AG20443 (cell line): ENCODE measurements at regions not wholly inside any gene's neighbourhood (a gene's known extent, or its start where the extent isn't known, plus 50 kb on each side); places are given as distances from the start of the nearest gene placed in this dataset.

Experiments used
- DNase-seq: peaks from one replicate; pipeline ENCODE4 v3.0.0; 2012; ENCODE audit warnings: low spot score, mixed read lengths

- no peak for DNase-seq
Observed at GRCh38 chr12:125271892-125272291, 206.7 kb downstream of the AACS start.

- DNase-seq = no peak
Observed at GRCh38 chr12:125272383-125272933, 207.2 kb downstream of the AACS start.

DNA sequence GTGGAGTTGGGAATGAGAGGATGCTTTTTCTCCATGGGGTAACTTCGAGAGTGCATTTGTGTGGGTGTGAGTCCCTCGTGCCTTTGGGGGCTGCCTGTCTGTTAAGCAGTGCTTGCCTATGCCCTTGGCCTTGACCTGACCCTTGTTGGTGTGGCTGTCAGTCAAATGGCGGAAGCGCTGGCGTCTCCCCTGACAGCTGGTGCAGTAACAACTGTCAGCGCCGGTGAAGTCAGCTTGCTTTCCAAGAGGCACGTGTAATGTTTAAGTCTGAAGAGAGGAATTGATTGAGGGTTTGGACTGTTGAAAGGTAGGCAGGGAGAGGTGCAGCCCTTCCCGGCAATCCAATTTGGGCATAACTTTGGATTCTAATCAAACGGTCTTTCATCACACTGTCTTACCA lies 211.3 kb downstream of the AACS start:
- DNase-seq = no peak

DNA sequence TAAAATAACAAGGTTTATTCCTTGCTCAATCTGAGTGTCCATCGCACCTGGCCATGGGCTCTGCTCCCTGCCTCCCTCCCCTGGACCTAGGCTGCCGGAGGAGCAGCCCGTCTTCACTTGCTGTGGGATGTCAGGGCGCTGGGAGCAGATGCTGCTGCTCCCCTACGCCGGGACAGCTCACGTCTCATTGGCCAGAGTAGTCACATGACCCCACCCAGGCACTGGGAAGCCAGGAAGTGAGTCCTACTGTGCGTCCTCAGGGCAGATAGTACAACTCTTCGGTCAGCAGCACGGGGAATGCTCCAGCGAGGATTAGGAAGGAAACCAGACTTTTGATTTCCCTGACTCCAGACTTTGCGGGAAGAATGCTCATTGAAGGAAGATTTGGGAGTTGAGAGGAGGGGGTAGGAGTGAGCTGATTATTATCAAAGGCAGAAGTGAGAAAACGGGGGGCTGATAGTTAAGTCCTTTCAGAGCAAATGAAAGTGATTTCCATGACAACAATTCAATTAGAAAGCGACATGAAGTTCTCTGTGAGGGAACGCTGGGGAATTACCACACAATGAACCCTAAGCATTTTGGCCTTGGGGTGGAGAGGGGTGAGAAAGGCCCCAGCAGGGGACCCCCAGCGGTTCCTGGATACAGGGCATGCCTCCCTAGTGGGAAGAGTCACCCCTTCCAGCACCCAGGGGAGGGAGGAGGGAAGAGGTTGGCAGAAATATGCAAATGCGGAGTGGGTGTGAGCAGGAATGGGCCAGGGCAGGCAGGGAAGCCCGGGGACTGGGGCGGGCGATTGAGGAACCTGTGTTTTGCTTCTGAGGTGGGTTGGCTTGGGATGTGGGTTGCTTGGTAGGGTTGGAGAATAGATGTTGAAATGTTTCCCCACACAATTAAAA lies 215.5 kb downstream of the AACS start:
- DNase-seq = no peak

- DNase-seq = no peak
Observed at GRCh38 chr12:125282921-125283320, 217.7 kb downstream of the AACS start.

- DNase-seq = no peak
Observed at GRCh38 chr12:125283521-125283920, 218.3 kb downstream of the AACS start.

DNA sequence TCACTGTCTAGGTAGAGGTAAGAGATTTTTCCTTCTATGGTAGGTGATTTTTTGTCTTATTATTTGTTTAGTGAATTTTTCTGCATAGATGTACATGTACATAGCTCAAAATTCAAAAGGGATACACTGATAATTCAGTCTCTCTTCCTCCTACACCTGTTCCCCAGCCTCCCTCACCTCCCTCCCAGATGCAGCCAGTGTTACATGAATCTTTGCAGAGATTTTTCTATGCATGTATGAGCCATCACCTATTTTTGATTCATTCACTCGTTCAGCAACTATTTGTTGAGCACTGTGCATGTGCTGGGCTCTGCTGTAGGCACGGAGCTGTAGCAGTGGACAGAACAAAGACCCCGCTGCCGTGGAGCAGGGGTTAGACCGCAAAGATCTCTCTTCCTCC lies 218.9 kb downstream of the AACS start:
- DNase-seq = no peak

DNA sequence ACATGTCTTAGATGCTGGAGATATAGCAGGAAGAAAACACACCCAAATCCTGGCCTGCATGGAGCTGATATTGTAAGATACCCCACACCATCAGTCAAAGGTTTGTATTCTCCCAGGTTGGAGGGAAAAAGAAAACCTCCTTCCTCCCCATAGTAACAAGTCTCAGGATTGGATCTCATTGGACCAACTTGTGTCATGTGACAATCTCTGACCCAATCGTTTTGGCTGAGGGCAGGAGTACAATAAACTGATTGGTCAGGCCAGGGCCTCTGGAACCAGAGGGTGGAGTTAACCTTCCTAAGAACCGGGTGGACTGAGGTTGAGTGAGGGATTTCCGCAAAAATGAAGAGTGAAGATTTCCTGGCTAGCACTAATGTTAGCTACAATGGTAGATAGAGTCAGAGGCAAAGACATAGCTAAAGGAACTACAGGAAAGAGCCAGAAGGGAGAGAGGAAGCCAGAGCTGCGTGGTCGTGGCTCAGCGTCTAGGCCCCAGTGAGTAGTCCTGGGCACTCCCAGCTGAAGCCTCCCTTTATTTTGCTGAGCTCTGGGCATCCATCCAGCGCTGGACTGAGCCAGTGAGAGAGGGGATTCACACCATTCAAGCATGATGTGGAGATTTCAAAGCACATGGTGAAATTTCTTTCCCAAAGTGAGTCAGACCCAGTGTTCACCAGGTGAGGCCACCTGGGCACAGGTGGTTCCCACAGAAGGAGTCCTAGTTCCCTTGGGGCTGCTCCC lies 219.9 kb downstream of the AACS start:
- DNase-seq = no peak

- no peak for DNase-seq
Observed at GRCh38 chr12:125286005-125286727, 220.9 kb downstream of the AACS start.

- no peak for DNase-seq
Observed at GRCh38 chr12:125287155-125287847, 222.1 kb downstream of the AACS start.

DNA sequence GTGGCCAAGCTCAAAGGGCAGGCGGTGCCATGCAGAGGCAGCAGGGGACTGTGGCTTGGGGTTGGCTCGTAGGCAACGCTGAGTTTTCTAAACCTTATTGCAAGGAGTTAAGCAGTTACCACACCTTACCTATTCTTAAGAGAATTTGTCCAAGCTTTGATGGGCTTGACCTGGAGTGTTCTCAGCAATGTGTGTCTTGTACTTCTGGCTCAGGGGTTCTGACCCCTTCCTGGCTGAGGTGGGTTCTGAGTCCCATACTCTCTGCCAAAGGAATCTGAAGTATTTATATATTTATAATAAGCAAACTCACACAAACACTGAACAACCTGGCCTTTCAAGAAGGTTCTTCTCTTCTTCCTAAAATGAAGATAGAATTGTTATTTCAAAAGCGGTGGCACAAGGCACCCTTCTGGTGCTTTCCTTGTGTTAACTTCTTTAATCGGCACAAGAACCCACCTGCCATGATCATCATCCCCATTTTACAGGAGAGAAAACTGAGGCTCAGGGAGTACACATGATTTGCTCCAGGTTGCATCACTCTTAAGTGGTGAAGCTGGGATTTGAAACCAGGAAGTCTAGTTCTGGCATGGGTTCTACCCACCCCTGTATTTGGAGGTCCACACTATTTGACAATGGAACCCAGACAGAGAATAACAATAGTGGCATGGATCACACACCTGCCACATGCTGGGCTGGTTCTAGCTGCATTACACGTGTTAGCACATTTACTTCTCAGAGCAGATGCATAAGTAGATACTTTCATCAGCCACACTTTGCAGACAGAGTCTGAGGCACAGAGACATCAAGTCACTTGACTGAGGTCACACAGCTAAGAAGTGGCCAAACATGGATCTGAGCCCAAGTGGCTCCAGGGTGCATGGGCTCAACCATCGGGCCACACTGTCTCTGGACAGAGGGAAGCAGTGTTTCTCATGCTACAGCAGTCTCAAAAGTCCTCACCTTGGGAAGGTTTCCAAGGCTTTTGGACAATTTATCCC lies 224.0 kb downstream of the AACS start:
- no peak for DNase-seq

- DNase-seq = no peak
Observed at GRCh38 chr12:125289970-125290369, 224.7 kb downstream of the AACS start.

GRCh38 chr12:125292700-125293099 lies 227.5 kb downstream of the AACS start:
- DNase-seq = no peak

DNA sequence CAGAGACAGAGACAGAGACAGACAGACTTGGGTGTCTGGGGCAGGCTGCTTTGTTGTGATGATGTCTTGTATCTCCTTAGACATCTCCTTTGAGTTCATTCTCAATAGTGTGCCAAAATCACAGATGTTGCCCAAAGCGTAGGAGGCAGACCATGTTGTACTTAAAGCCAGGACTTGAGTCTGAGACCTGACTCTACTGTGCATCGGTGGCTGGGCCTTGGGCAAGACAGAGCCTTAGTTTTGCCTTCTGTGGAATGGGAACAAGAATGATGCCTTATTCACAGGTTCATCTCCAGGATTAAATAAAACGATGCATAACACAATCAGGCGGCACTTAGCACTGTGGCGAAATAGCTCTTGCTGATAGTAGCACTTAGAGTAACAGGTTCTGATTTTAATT lies 230.3 kb downstream of the AACS start:
- DNase-seq = no peak

DNA sequence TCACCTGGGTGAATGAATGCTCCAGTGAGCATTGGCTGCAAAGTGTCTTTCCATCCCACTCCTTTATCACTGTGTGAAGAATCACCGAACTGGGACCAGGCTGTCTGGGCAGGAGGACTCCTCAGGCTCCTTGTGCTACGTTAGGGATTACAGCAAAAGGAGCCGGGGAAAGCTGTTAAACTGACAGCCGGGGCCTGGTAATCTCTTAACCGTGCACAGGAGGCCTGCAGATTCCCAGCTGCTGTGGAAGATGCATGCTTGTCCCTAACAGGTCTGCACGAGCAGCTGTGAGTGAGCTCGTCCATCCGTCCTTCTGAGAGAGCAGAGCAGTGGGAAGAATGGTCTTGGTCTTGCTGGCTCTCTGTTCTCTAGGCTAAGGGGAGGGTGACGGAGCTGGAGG lies 231.5 kb downstream of the AACS start:
- no peak for DNase-seq

DNA sequence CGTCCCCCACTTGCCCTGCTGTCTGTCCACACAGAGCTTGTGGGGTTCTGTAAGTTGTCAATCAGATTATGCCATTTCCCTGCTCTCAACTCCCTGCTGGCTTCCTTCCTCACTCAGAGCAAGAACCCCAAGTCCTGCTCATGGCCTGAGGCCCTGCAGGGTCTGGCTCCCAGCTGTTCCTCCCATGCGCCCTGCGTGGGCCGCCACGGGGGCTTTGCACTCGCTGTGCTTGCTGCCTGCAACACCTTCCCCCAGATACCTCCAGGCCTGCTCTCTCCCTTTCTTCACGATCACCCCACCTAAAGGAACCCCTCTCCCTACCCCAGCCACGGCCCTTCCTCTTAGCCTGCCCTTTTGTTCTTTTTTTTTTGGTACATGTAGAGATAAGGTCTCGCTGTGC lies 234.6 kb downstream of the AACS start:
- DNase-seq = no peak

GRCh38 chr12:125300249-125300648 lies 235.0 kb downstream of the AACS start:
- DNase-seq = no peak

GRCh38 chr12:125303337-125303736 lies 238.1 kb downstream of the AACS start:
- no peak for DNase-seq

DNA sequence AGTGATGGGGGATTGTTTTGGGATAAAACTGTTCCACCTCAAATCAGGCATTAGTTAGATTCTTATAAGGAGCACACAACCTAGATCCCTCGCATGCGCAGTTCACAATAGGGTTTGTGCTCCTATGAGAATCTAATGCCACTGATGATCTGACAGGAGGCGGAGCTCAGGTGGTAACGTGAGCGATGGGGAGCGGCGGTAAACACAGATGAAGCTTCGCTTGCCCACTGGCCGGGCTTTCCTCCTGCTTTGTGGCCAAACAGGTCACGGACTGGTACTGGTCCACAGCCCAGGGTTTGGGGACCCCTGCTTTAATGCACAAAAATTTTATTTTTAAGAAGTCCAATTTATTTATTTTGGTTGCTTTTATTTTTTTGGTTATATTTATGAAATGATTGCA lies 238.8 kb downstream of the AACS start:
- DNase-seq = no peak

DNA sequence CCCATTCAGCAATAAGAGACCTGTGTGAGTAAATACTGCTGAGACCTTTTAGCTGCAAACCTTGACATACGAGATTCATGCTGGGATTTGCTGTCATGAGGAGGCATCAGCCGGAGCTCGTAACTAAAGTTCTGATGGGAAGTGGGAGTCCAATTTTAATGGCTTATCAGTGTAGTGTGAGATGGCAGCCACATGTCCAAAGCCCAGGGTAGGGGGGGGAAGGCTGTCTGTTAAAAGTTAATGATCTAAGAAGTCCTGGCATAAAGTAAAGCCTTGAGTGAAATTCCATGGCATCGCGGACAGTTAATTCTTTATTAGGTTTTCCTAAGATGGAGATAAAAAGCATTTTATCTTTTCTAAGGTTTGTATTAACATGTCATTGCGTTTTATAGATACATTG lies 240.0 kb downstream of the AACS start:
- no peak for DNase-seq

DNA sequence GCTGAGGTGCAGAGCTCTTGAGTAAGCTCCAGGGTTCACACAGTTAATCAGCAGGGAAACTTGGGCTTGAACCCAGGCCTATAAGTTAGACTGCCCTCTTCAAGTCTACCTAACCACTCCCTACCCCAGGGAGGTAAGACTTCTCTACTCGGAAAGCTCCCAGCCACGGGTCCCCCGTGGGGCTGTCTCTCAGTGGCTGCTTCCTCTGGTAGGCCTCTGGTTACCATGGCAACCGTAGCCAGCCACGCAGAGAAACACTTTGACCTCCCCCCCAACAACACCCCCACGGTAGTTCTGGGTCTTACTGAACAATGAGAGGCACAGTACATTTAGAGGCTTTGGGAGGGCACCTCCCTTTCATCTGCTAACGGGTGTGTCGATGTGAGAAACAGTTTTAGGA lies 245.2 kb downstream of the AACS start:
- no peak for DNase-seq
